ENCODE measurements at regions not wholly inside any gene's neighbourhood (a gene's known extent, or its start where the extent isn't known, plus 50 kb on each side); places are given as distances from the start of the nearest gene placed in this dataset.

- no peaks in the 10 kb centered on the region for H3K36me3 ChIP-seq (ENCODE audit: control insufficient read depth in 1 of 2, insufficient read depth in 2 of 2, low read length in 2 of 2)
- H3K4me3 ChIP-seq (ENCODE audit: low read depth in 1 of 2, low read length in 2 of 2), result no peak overlapping the region
- H3K27me3 ChIP-seq (ENCODE audit: low read depth, low read length), result no peaks in the 10 kb centered on the region
- H3K4me1 ChIP-seq (ENCODE audit: control insufficient read depth in 1 of 2, insufficient read depth in 2 of 2, low read length in 2 of 2), result no peaks in the 10 kb centered on the region
- no peaks in the 10 kb centered on the region for H3K9me3 ChIP-seq (ENCODE audit: control insufficient read depth in 1 of 2, low read length in 2 of 2)
- H3K27ac ChIP-seq (ENCODE audit: low read length), result no peak overlapping the region
Observed at GRCh38 chr1:195275710-195276109, 1332.5 kb downstream of the KCNT2 start.

- Histone ChIP-seq H3K4me3 (ENCODE audit: low read depth in 1 of 2, low read length in 2 of 2) (no peak overlapping the region), H3K4me1 (ENCODE audit: control insufficient read depth in 1 of 2, insufficient read depth in 2 of 2, low read length in 2 of 2) (no peaks in the 10 kb centered on the region), H3K27me3 (ENCODE audit: low read depth, low read length) (no peaks in the 10 kb centered on the region), H3K27ac (ENCODE audit: low read length) (no peak overlapping the region), H3K36me3 (ENCODE audit: control insufficient read depth in 1 of 2, insufficient read depth in 2 of 2, low read length in 2 of 2) (no peaks in the 10 kb centered on the region), H3K9me3 (ENCODE audit: control insufficient read depth in 1 of 2, low read length in 2 of 2) (no peaks in the 10 kb centered on the region)
Observed at GRCh38 chr1:195251900-195252299, 1356.3 kb downstream of the KCNT2 start.

GRCh38 chr1:195243492-195243891 lies 1364.7 kb downstream of the KCNT2 start:
- H3K36me3 ChIP-seq (ENCODE audit: control insufficient read depth in 1 of 2, insufficient read depth in 2 of 2, low read length in 2 of 2), result no peaks in the 10 kb centered on the region
- H3K27me3 ChIP-seq (ENCODE audit: low read depth, low read length), result no peaks in the 10 kb centered on the region
- H3K4me1 ChIP-seq (ENCODE audit: control insufficient read depth in 1 of 2, insufficient read depth in 2 of 2, low read length in 2 of 2), result no peaks in the 10 kb centered on the region
- H3K4me3 ChIP-seq (ENCODE audit: low read depth in 1 of 2, low read length in 2 of 2), result no peak overlapping the region
- no peak overlapping the region for H3K27ac ChIP-seq (ENCODE audit: low read length)
- no peaks in the 10 kb centered on the region for H3K9me3 ChIP-seq (ENCODE audit: control insufficient read depth in 1 of 2, low read length in 2 of 2)

- Histone ChIP-seq H3K4me1 (ENCODE audit: control insufficient read depth in 1 of 2, insufficient read depth in 2 of 2, low read length in 2 of 2) (no peaks in the 10 kb centered on the region), H3K4me3 (ENCODE audit: low read depth in 1 of 2, low read length in 2 of 2) (no peak overlapping the region), H3K9me3 (ENCODE audit: control insufficient read depth in 1 of 2, low read length in 2 of 2) (no peaks in the 10 kb centered on the region), H3K36me3 (ENCODE audit: control insufficient read depth in 1 of 2, insufficient read depth in 2 of 2, low read length in 2 of 2) (no peaks in the 10 kb centered on the region), H3K27me3 (ENCODE audit: low read depth, low read length) (no peaks in the 10 kb centered on the region), H3K27ac (ENCODE audit: low read length) (no peak overlapping the region)
Observed at GRCh38 chr1:195241066-195241465, 1367.2 kb downstream of the KCNT2 start.

GRCh38 chr1:195238313-195238712 lies 1369.9 kb downstream of the KCNT2 start:
- no peaks in the 10 kb centered on the region for H3K4me1 ChIP-seq (ENCODE audit: control insufficient read depth in 1 of 2, insufficient read depth in 2 of 2, low read length in 2 of 2)
- H3K27me3 ChIP-seq (ENCODE audit: low read depth, low read length), result no peaks in the 10 kb centered on the region

GRCh38 chr1:195236991-195237889 lies 1371.0 kb downstream of the KCNT2 start:
- H3K27ac ChIP-seq (ENCODE audit: low read length), result no peak overlapping the region
- H3K4me1 ChIP-seq (ENCODE audit: control insufficient read depth in 1 of 2, insufficient read depth in 2 of 2, low read length in 2 of 2), result no peaks in the 10 kb centered on the region
- no peaks in the 10 kb centered on the region for H3K36me3 ChIP-seq (ENCODE audit: control insufficient read depth in 1 of 2, insufficient read depth in 2 of 2, low read length in 2 of 2)
- H3K9me3 ChIP-seq (ENCODE audit: control insufficient read depth in 1 of 2, low read length in 2 of 2), result no peaks in the 10 kb centered on the region
- no peak overlapping the region for H3K4me3 ChIP-seq (ENCODE audit: low read depth in 1 of 2, low read length in 2 of 2)
- H3K27me3 ChIP-seq (ENCODE audit: low read depth, low read length), result no peaks in the 10 kb centered on the region

More at GRCh38 chr1:195238313-195238712, 1369.9 kb downstream of the KCNT2 start:
- no peak overlapping the region for H3K4me3 ChIP-seq (ENCODE audit: low read depth in 1 of 2, low read length in 2 of 2)
- no peak overlapping the region for H3K27ac ChIP-seq (ENCODE audit: low read length)
- H3K9me3 ChIP-seq (ENCODE audit: control insufficient read depth in 1 of 2, low read length in 2 of 2), result no peaks in the 10 kb centered on the region
- H3K36me3 ChIP-seq (ENCODE audit: control insufficient read depth in 1 of 2, insufficient read depth in 2 of 2, low read length in 2 of 2), result no peaks in the 10 kb centered on the region

GRCh38 chr1:195218428-195219212 lies 1389.6 kb downstream of the KCNT2 start:
- H3K36me3 ChIP-seq (ENCODE audit: control insufficient read depth in 1 of 2, insufficient read depth in 2 of 2, low read length in 2 of 2), result no peaks in the 10 kb centered on the region
- H3K4me1 ChIP-seq (ENCODE audit: control insufficient read depth in 1 of 2, insufficient read depth in 2 of 2, low read length in 2 of 2), result no peaks in the 10 kb centered on the region
- H3K27me3 ChIP-seq (ENCODE audit: low read depth, low read length), result no peaks in the 10 kb centered on the region
- H3K4me3 ChIP-seq (ENCODE audit: low read depth in 1 of 2, low read length in 2 of 2), result no peak overlapping the region
- no peak overlapping the region for H3K27ac ChIP-seq (ENCODE audit: low read length)
- peaks cover 0 to 5% of the 10 kb centered on the region in 2 donors for H3K9me3 ChIP-seq (ENCODE audit: control insufficient read depth in 1 of 2, low read length in 2 of 2)

GRCh38 chr1:195202241-195202640 lies 1406.0 kb downstream of the KCNT2 start:
- H3K27me3 ChIP-seq (ENCODE audit: low read depth, low read length), result no peaks in the 10 kb centered on the region
- H3K27ac ChIP-seq (ENCODE audit: low read length), result no peak overlapping the region
- no peaks in the 10 kb centered on the region for H3K4me1 ChIP-seq (ENCODE audit: control insufficient read depth in 1 of 2, insufficient read depth in 2 of 2, low read length in 2 of 2)
- H3K9me3 ChIP-seq (ENCODE audit: control insufficient read depth in 1 of 2, low read length in 2 of 2), result no peaks in the 10 kb centered on the region
- no peak overlapping the region for H3K4me3 ChIP-seq (ENCODE audit: low read depth in 1 of 2, low read length in 2 of 2)
- no peaks in the 10 kb centered on the region for H3K36me3 ChIP-seq (ENCODE audit: control insufficient read depth in 1 of 2, insufficient read depth in 2 of 2, low read length in 2 of 2)

- Histone ChIP-seq H3K4me1 (ENCODE audit: control insufficient read depth in 1 of 2, insufficient read depth in 2 of 2, low read length in 2 of 2) (no peaks in the 10 kb centered on the region), H3K4me3 (ENCODE audit: low read depth in 1 of 2, low read length in 2 of 2) (no peak overlapping the region), H3K27ac (ENCODE audit: low read length) (no peak overlapping the region), H3K36me3 (ENCODE audit: control insufficient read depth in 1 of 2, insufficient read depth in 2 of 2, low read length in 2 of 2) (no peaks in the 10 kb centered on the region), H3K9me3 (ENCODE audit: control insufficient read depth in 1 of 2, low read length in 2 of 2) (no peaks in the 10 kb centered on the region), H3K27me3 (ENCODE audit: low read depth, low read length) (no peaks in the 10 kb centered on the region)
Observed at GRCh38 chr1:195200772-195201171, 1407.5 kb downstream of the KCNT2 start.

- Histone ChIP-seq H3K27ac (ENCODE audit: low read length) (no peak overlapping the region), H3K4me1 (ENCODE audit: control insufficient read depth in 1 of 2, insufficient read depth in 2 of 2, low read length in 2 of 2) (no peaks in the 10 kb centered on the region), H3K27me3 (ENCODE audit: low read depth, low read length) (no peaks in the 10 kb centered on the region), H3K36me3 (ENCODE audit: control insufficient read depth in 1 of 2, insufficient read depth in 2 of 2, low read length in 2 of 2) (no peaks in the 10 kb centered on the region), H3K9me3 (ENCODE audit: control insufficient read depth in 1 of 2, low read length in 2 of 2) (no peaks in the 10 kb centered on the region), H3K4me3 (ENCODE audit: low read depth in 1 of 2, low read length in 2 of 2) (no peak overlapping the region)
Observed at GRCh38 chr1:195197116-195197515, 1411.1 kb downstream of the KCNT2 start.

GRCh38 chr1:195195423-195196057 lies 1412.7 kb downstream of the KCNT2 start:
- Histone ChIP-seq H3K4me3 (ENCODE audit: low read depth in 1 of 2, low read length in 2 of 2) (no peak overlapping the region), H3K4me1 (ENCODE audit: control insufficient read depth in 1 of 2, insufficient read depth in 2 of 2, low read length in 2 of 2) (no peaks in the 10 kb centered on the region), H3K36me3 (ENCODE audit: control insufficient read depth in 1 of 2, insufficient read depth in 2 of 2, low read length in 2 of 2) (no peaks in the 10 kb centered on the region), H3K9me3 (ENCODE audit: control insufficient read depth in 1 of 2, low read length in 2 of 2) (no peaks in the 10 kb centered on the region), H3K27ac (ENCODE audit: low read length) (no peak overlapping the region), H3K27me3 (ENCODE audit: low read depth, low read length) (no peaks in the 10 kb centered on the region)
